GM18870 (cell line): ENCODE measurements at regions not wholly inside any gene's neighbourhood (a gene's known extent, or its start where the extent isn't known, plus 50 kb on each side); places are given as distances from the start of the nearest gene placed in this dataset.
"Not testable (repeated sequence)": the region's sequence is repeated elsewhere in the genome, so short reads cannot be mapped to it uniquely, and the experiment has no call there.

Experiments used
- ATAC-seq: cut with Tn5 transposase; IDR thresholded peaks from one replicate; pipeline ENCODE4 v1.9.1; 2021; ENCODE audit warnings: moderate library complexity; ENCODE audit not compliant: unreplicated experiment

DNA sequence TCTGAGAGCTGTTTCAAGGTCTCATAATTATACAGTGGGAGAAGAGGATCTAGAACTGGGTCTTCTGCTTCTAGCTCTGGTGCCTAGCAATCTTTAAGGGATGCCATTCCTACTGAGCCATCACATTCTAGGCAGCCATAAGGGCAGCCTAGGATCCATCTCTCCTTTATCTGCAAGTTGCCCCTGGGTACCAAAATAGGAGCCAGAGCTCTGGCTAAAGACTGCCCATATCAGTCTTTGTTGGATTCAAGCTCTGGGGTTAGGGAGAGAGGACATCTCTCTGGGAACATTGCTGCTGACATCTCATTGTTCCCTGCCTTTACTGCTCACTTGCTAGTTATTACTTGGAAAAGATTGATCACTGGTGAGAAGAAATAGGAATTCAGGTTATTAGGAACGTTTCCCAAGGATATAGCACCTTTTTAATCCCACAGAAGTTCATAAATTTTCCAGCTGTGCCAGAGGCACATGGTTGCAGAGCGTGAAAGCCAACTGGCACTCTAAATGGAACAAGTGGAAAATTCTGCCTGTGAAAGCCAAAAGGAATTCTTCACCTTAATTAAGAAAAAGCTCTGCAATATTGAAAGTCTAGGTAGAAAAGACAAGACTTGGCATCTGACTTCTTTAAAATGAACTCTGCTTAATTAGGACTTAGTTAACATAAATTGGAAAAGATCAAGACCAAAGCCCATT, 102.2 kb downstream of the CDC42EP3 start:
- ATAC-seq, result no peak

DNA sequence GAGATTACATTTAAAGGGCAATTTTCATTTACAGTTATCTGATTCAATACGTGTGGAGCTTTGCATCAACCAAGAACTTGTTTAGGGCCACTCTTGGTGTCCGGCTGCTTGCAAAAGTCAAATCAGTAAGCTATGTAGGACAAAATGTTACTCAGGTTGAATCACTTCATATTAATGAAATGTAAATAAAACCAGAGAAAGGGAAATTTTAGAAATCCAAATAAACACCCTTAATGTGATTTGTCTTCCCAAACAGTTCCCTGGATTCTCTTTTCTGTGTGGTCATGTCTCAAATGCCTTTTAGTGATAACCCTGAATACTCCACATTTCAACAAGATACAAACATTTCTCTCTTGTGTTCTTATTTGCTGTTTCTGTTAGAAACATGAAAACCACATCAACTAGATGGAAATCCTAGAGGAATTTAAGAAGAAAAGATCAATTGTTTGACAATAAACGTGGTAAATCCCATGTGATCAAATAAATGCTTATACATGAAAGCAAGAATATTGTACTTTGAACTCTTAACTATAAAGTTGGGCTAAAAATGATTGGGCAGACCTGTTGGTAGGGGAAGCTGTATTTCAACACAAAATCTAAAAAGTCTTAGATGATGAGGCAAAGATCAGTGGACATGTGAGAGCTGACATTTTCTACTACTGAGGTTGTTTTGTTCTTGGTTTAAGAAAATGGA, 101.3 kb downstream of the CDC42EP3 start:
- ATAC-seq, result no peak

DNA sequence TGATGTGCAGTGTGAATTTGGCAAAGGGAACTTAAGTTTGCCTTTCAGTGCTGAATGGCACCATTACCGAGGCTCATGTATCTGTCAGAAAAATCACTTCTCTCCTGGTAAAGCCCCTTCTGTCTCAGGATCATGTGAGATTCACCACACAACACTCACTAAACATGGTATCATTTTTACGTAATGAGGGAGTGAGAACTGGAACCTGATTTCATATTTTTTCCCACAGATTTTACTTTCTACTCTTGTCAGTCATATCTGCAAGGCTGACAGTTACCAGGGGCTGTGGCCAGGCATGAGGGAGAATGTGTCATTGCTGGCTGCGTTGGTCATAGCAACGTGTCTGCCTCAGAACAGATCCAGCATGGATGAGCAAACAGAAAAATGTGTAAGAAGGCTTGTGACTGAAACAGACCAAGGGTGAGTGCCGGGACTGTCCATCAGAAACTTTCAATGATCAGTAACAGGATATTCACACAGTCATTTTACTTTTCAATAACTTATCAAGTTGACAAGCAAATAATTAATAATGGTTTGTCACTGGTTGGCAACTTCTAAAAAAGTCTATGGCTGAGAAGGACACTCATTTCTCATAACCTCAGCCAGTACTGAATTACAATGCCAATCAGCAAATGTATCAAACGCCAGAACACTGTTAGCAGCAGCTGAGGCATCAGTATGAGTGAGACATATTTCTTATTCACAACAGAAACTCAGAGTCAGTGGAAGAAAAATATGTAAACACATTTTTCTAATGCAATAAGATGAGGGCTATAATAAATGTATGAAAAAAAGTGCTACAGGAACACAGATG, 100.5 kb downstream of the CDC42EP3 start:
- ATAC-seq, result peak; percentile 90

DNA sequence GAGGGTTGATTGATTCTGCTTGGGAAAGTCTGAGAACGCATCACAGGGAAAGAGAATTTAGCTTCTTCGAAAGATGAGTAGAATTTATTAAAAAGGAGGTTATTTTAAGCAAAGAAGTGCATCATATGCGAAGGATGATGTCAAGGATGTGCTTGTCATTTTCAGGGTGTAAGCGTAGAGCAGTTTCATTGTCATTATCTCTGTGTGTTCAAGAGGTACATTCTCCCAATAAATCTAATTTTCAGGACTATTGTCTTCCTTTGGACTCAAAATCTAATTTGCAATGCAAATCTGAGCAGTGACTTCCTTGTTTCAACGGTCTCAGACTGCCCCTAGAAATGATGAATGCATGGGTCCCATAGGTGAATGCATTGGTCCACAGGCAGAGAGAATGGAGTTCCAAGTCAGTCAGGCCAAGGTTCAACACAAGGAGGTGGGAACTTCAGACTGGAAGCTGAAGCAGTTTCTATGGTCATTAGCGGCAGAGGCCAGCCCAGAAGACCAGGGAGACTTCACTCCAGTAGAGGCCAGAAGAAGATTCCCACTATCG, 99.8 kb downstream of the CDC42EP3 start:
- no peak for ATAC-seq

DNA sequence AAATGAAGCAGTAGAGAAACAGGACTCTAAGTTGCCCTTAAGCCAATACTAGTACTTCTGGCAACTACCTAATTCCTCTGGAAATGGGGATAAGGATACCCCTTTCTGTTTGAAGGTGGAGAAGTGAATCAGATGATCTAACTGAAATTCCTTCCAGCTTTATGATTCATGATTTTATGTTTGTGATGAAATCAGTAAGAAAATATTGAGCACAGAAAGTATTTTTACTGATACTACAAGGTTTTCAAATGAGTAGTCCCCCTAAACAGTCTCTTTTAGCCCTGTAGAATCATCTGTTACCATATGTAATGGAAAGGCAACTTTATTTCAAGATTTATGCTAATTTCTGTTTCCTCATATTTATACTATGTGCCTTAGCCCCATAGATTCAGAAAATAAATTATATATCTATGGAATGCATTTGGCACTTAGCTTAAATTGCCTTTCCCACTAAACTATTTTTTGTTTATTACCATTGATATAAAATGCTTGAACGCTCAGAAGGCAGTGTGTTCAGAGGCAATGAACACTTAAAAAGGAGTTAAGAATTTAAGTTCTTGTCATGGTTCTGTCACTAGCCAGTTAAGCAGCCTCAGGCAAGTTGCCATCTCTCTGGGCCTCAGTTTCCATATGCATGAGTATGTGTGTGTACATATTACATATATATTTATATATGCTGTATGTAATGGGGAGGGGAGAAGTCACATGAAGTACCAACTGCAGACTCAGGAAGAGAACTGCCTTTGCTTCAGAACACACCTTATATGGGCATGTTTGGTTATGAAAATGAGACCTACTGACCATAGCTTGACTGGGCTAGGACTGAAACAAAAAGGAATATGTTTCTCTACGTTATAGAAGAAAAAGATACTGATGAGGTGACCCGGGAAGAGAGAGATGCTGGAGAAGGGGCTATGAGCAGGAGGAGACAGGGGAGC, 97.7 kb downstream of the CDC42EP3 start:
- no peak for ATAC-seq

DNA sequence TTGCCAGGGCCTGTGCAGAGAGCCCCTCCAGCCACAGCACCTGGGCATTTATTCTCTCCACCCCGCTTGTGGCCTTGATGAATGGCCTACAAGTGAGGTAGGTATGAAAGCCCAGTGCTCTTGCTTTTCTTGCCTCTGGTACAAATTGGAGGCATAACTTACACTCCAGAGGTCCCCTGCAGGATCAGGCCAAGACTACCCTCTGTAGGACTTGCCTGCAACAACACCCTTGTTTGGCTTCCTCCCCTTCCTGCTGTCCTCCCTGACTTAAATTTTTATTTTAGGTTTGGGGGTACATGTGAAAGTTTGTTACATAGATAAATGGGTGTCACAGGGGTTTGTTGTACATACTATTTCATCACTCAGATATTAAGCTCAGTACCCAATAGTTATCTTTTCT, 95.7 kb downstream of the CDC42EP3 start:
- no peak for ATAC-seq

DNA sequence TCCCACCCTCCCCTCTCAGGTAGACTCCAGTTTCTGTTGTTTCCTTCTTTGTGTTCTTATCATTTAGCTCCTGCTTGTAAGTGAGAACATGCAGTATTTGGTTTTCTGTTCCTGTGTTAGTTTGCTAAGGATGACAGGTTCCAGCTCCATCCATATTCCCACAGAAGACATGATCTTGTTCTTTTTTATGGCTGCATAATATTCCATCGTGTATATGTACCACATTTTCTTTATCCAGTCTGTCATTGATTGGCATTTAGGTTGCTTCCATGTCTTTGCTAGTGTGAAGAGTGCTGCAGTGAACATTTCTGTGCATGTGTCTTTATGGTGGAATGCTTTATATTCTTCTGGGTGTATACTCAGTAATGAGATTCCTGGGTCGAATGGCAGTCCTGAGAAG, 95.2 kb downstream of the CDC42EP3 start:
- ATAC-seq, result not testable (repeated sequence)

DNA sequence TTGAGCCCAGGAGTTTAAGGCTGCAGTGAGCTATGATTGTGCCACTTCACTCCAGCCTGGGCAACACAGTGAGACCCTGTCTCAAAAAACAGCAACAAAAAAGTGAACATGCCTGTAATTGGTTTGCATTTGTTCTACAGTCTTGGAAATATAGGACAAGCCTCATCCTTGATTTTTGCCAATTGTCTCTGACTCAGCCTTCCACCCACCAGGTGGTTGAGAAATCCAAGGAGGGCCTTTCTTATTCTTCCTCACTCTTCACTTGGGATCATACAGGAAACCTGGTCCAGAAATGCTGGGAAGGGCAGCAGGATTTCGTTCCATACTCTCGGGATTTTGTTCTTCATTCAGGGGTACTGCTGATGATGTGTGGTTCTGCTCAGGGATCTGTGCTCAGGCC, 94.6 kb downstream of the CDC42EP3 start:
- no peak for ATAC-seq

DNA sequence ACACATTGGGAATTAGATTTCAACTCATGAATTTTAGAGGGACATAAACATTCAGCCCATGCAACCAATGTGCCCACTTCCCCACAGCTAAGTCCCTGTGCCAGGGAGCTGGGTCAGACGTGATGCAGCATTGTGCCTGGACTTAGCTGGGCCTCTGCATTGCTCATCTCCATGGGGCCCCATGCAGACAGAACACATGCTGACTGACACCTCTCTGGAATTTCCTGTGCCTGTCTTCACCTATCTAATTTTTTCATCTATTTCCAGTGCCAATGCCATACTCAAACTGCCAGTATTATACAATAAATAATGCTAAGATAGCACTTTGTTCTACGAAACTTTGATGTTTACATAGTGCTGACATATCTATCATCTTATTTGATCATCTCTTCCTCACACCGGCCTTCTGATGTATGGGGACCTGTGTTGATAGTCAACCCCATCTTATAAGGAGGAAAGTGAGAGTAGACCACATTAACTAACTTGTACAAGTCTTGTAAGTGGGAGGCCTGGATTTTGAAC, 92.2 kb downstream of the CDC42EP3 start:
- no peak for ATAC-seq

DNA sequence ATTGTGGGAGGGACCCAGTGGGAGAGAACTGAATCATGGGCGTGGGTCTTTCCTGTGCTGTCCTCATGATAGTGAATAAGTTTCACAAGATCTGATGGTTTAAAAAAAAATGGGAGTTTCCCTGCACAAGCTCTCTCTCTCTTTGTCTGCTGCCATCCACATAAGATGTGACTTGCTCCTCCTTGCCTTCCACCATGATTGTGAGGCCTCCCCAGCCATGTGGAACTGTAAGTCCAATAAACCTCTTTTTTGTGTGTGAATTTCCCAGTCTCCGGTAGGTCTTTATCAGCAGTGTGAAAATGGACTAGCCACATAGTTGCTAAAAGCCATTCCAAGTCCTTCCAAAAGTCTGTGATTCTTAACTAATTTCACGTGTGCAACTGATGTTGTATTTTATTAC, 91.5 kb downstream of the CDC42EP3 start:
- not testable (repeated sequence) for ATAC-seq

DNA sequence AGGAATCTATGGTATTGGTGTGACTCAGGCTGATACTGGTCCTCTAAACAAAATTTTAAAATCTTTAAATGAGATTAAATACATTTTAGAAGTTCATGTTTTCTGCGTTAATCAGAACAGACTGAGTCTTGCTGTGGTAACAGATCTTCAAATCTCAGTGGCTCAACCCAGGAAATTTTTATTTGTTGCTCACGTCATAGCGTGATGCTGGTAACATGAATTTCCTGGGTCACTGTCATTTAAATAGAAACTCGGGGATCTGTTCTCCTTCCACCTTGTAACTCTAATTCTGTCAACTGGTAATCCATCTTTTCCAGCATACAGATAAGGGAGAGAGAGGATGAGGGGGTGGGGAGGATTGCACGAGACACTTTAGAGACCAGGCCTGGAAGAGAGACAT, 90.0 kb downstream of the CDC42EP3 start:
- ATAC-seq, result no peak

DNA sequence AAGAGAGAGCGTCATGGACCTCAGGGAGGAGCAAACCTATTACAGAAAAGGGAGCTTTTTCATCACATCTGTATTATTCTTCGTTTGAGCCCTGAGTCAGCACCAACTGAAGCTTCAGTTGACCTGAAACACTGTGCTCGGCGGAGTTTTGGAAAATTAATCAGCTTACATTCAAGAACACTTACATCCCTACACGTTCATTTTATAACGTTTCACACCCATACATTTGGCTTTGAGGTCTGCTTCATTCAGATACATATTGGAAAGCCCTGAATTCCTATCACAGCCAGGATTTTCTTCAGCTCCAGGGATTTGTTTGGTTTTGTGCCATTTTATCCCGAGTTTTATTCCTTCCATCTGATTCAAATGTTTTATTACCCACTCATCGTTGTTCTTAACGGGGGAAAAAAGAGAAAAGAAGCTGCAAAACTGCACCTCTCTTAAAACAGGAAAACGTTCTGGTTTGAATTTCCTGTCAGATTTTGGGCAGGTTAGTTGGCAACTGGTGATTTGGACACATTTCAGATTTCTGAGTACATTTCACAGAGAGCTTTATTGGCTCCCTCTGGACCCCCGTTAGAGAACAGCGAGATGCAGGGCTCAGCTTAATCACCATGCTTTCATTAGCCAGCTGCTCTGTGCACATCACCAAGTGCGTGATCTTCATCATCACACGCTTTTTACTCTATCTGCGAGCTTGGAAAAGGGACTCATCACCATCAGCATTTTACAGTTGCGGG, 88.8 kb downstream of the CDC42EP3 start:
- ATAC-seq, result no peak

DNA sequence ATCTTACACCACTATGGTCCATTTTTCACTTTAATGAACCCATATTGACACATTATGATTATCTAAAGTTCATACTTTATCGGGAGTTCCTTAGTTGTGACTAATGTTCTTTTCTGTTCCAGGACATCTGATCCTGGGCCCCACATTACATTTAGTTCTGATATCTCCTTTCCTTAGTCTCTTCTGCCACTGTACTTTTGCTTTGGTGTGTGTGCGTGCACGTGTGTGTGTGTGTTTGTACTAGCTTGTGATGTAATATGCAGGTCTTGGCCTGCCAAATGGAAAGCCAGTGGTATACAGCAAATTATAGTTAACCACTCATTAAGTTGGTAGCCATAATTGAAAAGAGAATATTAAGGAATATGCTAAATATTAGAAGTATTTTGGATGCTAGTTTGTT, 88.0 kb downstream of the CDC42EP3 start:
- no peak for ATAC-seq

DNA sequence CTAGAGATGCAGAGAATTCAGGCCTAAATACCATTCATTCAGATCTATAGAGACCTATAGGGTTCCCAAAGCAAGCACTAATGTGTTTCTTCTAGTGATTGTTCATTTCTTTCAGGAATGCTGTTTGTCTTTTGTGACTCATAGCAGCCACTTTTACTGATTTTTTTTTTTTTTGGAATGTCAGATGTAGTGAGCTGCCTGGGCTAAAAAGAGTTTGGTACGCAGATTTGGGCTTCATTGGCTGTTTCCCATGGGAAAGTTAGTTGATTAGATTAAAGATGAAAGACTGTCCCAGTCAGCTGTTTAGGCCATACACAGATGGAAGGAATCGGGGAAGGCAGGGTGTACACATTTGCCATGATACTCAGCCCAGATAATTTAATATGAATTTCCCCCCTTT, 87.6 kb downstream of the CDC42EP3 start:
- no peak for ATAC-seq

DNA sequence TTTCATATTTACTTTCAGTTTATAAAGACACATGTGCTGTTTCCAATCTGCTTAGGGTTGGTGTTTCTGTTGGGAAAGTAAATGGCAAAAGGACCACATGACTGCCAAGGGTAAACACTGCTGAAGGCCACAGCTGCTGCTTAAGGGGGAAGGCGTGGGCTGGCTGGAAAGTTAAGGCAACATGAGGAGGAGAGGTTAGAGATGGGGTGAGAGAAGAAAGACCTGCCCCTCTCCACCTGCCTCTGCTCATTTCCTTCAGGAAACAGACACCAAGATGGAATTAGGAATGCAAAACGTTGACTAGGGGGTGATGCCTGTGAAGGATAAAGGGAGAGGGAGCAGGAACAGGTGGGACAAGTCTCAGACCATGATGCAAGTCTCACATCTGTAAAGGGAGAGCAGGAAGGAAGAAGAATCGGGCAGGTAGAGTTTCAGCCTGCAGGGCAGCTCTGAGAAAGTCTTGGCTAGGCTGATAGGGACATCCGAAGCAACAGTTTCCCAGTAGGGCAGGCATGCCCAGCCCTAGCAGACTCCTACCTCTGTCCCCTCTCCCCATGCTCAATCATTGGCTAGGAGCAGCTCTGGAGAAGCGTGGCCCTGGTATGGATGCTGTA, 86.0 kb downstream of the CDC42EP3 start:
- ATAC-seq, result peak; percentile 28

DNA sequence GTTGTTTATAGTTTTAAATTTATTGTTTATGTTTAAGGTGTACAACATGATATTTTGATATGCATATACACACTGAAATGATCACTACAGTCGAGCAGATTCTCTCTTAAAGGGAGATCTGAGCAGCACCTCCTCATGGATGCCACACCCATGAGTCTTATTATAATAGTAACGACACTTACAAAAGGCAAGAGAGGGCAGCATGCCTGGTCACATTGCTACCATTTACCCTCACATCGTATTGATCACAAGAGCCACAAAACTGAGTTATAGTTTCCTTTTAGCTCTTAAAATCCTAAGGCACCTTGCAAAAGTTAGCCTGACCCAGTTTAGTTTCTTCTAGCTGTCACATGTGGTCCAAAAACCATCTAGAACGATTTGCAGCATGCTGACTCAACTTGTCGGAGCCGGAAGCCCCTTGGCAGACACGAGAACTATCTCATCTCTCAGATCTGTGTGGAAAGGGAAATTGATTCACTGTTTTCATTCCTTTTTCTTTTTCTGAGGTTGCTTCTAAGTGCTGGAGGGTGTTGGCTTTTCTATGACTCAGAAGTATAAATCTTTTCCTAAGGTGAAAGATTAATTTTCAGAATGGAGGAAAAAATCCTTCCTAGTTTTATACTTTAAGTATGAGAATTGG, 85.3 kb downstream of the CDC42EP3 start:
- peak; percentile 40 for ATAC-seq

DNA sequence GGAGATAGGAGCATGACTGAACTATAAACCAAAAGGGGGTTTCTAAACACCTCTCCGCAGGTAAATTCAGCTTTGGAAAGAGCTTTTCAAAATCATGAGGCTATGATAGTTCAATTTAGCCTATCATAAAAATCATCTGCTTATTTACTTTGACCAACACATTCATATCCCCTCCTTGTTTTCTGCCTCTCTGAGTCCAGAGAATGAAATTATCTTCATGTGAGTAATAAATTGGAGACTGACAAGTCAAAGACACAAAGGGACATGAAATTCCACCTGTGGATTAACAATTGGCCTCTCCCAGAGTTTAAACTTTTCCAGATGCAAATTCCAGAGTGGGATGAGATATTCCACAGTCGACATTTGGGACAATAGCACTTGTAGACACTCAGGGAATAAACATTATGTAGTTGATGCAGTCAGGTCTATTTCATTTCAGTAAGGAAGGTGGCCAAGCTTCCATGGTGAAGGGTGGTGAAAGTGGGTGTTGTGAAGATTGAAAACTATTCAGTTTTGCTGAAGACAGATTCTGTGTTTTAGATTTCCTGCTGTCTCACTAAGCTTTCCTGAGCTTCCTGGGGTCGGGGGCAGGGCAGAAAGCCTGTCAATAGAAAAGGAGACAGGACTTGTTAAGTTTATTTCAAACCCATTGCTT, 84.7 kb downstream of the CDC42EP3 start:
- ATAC-seq, result no peak

DNA sequence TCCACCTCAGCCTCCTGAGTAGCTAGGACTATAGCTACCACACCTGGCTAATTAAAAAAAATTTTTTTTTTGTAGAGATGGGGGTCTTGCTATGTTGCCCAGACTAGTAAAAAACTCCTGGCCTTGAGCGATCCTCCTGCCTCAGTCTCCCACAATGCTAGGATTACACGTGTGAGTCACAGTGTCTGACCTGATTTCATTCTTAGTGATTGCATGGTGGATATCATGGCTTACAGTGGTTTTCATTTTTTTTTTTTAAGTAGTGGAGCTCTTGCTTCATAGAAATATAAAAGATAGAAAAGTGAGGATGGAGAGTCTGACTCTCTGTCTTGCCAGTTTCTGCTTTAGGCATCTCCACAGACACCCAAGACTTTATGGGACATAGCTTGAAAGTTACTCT, 83.6 kb downstream of the CDC42EP3 start:
- ATAC-seq, result no peak
